Lower leg skin (tissue), 3 donors: ENCODE measurements at regions not wholly inside any gene's neighbourhood (a gene's known extent, or its start where the extent isn't known, plus 50 kb on each side); places are given as distances from the start of the nearest gene placed in this dataset.

Experiments used
- POLR2A ChIP-seq, 2 donors: fragments of 450-650 bp; IDR thresholded peaks; one replicate each; pipeline ENCODE4 v1.6.1; 2016 to 2017; ENCODE audit warnings: antibody characterized with exemption in 2 of 2, mild to moderate bottlenecking in 1 of 2, moderate library complexity in 1 of 2
- TF ChIP-seq, protein P1 (sequence below), 3 donors: fragments of 450-650 bp; IDR thresholded peaks; one replicate each; pipeline ENCODE4 v1.5.1; 2016; ENCODE audit warnings: antibody characterized with exemption in 3 of 3, mild to moderate bottlenecking in 3 of 3, moderate library complexity in 2 of 3

- TF ChIP-seq, protein P1, sequence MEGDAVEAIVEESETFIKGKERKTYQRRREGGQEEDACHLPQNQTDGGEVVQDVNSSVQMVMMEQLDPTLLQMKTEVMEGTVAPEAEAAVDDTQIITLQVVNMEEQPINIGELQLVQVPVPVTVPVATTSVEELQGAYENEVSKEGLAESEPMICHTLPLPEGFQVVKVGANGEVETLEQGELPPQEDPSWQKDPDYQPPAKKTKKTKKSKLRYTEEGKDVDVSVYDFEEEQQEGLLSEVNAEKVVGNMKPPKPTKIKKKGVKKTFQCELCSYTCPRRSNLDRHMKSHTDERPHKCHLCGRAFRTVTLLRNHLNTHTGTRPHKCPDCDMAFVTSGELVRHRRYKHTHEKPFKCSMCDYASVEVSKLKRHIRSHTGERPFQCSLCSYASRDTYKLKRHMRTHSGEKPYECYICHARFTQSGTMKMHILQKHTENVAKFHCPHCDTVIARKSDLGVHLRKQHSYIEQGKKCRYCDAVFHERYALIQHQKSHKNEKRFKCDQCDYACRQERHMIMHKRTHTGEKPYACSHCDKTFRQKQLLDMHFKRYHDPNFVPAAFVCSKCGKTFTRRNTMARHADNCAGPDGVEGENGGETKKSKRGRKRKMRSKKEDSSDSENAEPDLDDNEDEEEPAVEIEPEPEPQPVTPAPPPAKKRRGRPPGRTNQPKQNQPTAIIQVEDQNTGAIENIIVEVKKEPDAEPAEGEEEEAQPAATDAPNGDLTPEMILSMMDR (IDR thresholded peaks at IDR 0.05): no peak
- no peak for TF ChIP-seq POLR2A (IDR thresholded peaks at IDR 0.05)
Observed at GRCh38 chr10:59586407-59586891, 123.2 kb downstream of the SLC16A9 start.
